K562 (cell line): ENCODE measurements at regions not wholly inside any gene's neighbourhood (a gene's known extent, or its start where the extent isn't known, plus 50 kb on each side); places are given as distances from the start of the nearest gene placed in this dataset.

Source experiments
- JUN ChIP-seq, 2 experiments: sonication (generic) in 1 of 2; formaldehyde crosslinking in 1 of 2; IDR thresholded peaks; 2 replicates each; pipeline versions ENCODE4 v1.6.1 to v1.8.0; 2012 to 2022; ENCODE audit warnings: borderline replicate concordance in 2 of 2, mild to moderate bottlenecking in 2 of 2, improper control_type of control experiment in 1 of 2, low read depth in 1 of 2, low read length in 1 of 2, missing genetic modification reagents in 1 of 2
- NFE2 ChIP-seq: IDR thresholded peaks from 2 replicates; pipeline ENCODE4 v1.6.1; 2014; ENCODE audit warnings: antibody characterized with exemption, low read depth
- PRDM10 ChIP-seq: fragments of 450-650 bp; IDR thresholded peaks from 2 replicates; pipeline ENCODE4 v1.6.1; 2018; ENCODE audit not compliant: partially characterized antibody
- TF ChIP-seq, protein P1 (sequence below): fragments of 250-450 bp; sonication (Bioruptor Pico); IDR thresholded peaks from 2 replicates; pipeline ENCODE4 v1.4.0; 2020; ENCODE audit warnings: mild to moderate bottlenecking, moderate library complexity

DNA sequence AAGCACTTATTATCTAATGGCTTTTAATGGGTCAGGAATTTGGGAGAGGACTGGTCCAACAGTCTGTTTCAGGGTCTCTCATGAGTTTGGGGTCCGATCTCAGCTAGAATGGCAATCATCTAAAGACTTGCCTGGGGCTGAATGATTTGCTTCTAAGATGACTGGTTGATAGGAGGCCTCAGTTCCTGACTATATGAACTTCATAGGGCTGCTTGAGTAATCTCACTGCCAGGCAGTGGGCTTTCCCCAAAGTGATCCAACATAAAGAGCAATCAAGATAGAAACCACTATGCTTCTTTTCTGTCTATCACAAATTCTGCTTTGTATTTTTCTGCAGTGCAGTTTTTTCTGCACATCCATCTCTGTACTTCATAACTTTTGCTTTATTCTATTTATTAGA, 793.5 kb upstream of the CHAC2 start:
- TF ChIP-seq JUN (IDR thresholded peaks at IDR 0.05; ENCODE audit: borderline replicate concordance, low read depth, low read length) = no peak
- TF ChIP-seq JUN (CRISPR knock-in tag; IDR thresholded peaks at IDR 0.05; ENCODE audit: borderline replicate concordance) = no peak
- TF ChIP-seq, protein P1, sequence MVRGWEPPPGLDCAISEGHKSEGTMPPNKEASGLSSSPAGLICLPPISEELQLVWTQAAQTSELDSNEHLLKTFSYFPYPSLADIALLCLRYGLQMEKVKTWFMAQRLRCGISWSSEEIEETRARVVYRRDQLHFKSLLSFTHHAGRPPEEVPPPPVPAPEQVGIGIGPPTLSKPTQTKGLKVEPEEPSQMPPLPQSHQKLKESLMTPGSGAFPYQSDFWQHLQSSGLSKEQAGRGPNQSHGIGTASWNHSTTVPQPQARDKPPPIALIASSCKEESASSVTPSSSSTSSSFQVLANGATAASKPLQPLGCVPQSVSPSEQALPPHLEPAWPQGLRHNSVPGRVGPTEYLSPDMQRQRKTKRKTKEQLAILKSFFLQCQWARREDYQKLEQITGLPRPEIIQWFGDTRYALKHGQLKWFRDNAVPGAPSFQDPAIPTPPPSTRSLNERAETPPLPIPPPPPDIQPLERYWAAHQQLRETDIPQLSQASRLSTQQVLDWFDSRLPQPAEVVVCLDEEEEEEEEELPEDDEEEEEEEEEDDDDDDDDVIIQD = no peak
- TF ChIP-seq PRDM10 = no peak
- no peak for TF ChIP-seq NFE2
